ENCODE measurements at regions not wholly inside any gene's neighbourhood (a gene's known extent, or its start where the extent isn't known, plus 50 kb on each side); places are given as distances from the start of the nearest gene placed in this dataset.

- no peak for TF ChIP-seq CTCF (IDR thresholded peaks at IDR 0.05; ENCODE audit: extremely low read depth in 1 of 2, insufficient read depth in 1 of 2, low read depth in 1 of 2, low read length in 2 of 2)
- TF ChIP-seq POLR2A (IDR thresholded peaks at IDR 0.05; ENCODE audit: low read depth, low read length), result no peak
- TF ChIP-seq EZH2 (IDR thresholded peaks at IDR 0.05; ENCODE audit: borderline replicate concordance, low read depth, low read length, severe bottlenecking), result no peak
- no peak for TF ChIP-seq POLR2AphosphoS5 (IDR thresholded peaks at IDR 0.05; ENCODE audit: insufficient read depth, low read depth, low read length)
- TF ChIP-seq GATA2 (IDR thresholded peaks at IDR 0.05; ENCODE audit: insufficient read depth, insufficient read length, low read depth, low read length), result no peak
- TF ChIP-seq MAX (IDR thresholded peaks at IDR 0.05; ENCODE audit: insufficient read depth, insufficient read length), result no peak
- no peak for TF ChIP-seq MYC (IDR thresholded peaks at IDR 0.05; ENCODE audit: low read depth, low read length)
- TF ChIP-seq JUN (IDR thresholded peaks at IDR 0.05; ENCODE audit: borderline replicate concordance, insufficient read depth, insufficient read length, low read depth), result no peak
- no peak for TF ChIP-seq FOS (IDR thresholded peaks at IDR 0.05; ENCODE audit: borderline replicate concordance, insufficient read depth, low read length)
Observed at GRCh38 chr7:26029911-26030310, 122.1 kb upstream of the NFE2L3 start.
